ENCODE measurements at regions not wholly inside any gene's neighbourhood (a gene's known extent, or its start where the extent isn't known, plus 50 kb on each side); places are given as distances from the start of the nearest gene placed in this dataset.

GRCh38 chr3:152910211-152910610, 75.3 kb downstream of the P2RY1 start:
- no peak for TF ChIP-seq REST (IDR thresholded peaks at IDR 0.05; ENCODE audit: insufficient replicate concordance, low read depth)
- no peak for TF ChIP-seq CTCF (IDR thresholded peaks at IDR 0.05; ENCODE audit: insufficient read depth, low read length)
- TF ChIP-seq POLR2AphosphoS5 (IDR thresholded peaks at IDR 0.05; ENCODE audit: low read depth), result no peak
